ENCODE measurements at regions not wholly inside any gene's neighbourhood (a gene's known extent, or its start where the extent isn't known, plus 50 kb on each side); places are given as distances from the start of the nearest gene placed in this dataset.
A peak's percentile ranks its signal among the peaks of the same experiment; 100 is the strongest.

DNA sequence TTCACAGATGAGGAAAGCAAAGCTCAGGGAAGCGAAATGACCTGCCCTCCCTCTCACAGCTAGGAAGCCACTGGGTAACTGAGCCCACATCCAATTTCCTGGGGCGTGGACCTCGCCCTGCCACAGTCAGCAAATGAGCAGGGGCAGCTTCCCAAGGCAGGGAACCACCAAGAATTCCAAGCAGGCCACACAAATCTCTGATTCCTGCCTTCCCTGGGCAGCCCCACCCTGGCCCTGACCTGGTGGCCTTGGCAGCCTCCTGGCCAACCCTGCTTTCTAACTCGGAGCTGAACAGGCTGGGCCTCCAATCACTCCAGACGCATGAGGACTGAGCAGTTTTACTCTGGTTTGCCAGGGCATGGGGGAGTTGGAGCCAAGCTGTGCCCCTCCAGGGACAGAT lies 203.7 kb upstream of the TLE3 start:
- no peak for DNase-seq (ENCODE audit: low read depth)

DNA sequence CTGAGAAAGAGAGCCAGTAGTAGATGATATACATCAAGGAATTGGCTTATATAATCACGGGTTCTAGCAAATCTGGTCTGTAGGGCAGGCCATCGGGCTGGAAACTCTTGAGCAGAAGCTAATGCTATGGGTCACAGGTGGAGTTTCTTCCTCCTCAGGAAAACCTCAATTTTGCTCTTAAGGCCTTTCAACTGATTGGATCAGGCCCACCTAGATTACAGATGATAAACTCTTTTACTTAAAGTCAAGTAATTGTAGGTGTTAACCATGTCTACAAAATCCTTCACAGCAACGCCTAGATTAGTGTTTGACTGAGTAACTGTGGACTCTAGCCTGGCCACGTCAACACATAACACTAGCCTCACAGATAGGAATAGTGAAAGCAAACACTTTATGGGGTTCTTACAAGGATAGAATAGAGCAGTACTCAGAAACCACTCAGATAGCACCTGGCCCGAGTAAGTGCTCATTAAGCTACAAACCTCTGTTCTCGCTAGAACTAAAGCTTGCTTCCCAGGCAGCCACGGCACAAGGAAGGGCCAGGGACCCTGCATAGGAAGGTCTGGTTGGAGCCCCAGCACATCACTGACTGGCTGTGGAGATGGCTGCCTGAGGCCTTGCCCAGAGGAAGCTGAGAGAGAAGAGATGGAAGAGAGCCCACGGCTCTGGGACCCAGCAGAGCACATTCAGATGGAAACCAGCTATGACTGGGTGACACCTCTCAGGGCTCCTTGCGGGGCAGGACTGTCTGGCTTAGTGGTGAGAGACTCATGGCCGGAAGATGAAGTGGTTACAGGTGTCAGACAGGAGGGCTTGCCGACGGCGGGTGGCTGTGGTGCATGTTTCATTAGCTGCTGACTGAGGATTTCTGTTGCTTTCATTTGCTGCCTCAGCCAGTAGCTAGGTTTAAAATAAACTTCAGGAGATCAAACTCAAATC lies 202.5 kb upstream of the TLE3 start:
- DNase-seq (ENCODE audit: low read depth), result no peak

DNA sequence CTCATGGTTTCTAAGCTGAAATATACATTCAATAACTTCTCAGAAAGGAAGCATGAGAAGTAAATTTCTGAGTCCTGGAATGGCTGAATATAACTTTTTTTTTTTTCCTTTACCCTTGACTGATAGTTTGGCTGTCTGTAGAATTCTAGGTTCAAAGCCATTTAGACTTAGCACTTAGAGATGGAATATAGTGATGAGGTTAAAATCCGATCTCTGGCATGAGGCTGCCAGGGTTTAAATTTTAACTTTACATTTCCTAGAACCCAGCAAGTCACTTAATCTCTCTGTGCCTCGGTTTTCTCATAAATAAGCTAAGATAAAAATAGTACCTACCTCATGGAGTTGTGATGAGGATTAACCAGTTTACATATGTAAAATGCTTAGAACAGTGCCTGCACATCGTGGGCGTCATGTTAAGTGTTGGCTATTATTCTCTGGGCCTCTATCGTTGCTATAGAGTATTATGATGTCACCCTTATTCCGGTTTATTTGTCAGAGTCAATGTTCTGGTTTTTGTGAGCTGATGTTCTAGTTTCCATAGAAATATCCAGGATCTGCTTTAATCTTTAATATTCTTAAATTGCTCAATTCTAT lies 199.8 kb upstream of the TLE3 start:
- DNase-seq (ENCODE audit: low read depth), result no peak

DNA sequence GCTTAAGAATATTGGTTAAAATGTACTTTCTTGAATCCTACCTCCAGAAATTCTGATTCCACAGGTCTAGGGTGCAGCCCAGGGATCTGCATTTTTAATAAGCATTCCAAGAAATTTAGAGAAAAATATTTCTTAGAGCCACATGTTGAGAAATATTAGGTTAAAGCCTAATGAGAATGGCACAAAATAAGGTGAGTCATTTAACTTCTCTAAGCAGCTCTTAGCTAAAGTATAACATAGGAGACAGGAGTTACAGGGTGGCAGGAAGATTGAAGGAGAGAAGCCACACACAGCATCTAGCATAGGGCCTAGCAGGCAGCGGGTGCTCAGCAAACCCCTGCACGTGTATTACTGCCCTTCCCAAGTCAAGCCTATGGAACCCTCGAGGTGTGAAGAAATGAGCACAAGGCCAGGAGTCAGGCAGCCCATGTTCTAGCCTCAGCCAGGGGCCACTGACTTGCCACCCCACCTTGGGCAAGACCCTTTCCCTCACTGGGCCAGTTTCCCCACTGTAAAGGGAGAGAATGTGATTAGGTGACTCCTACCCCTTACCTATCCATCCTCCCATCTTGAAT lies 197.1 kb upstream of the TLE3 start:
- DNase-seq (ENCODE audit: low read depth), result no peak

DNA sequence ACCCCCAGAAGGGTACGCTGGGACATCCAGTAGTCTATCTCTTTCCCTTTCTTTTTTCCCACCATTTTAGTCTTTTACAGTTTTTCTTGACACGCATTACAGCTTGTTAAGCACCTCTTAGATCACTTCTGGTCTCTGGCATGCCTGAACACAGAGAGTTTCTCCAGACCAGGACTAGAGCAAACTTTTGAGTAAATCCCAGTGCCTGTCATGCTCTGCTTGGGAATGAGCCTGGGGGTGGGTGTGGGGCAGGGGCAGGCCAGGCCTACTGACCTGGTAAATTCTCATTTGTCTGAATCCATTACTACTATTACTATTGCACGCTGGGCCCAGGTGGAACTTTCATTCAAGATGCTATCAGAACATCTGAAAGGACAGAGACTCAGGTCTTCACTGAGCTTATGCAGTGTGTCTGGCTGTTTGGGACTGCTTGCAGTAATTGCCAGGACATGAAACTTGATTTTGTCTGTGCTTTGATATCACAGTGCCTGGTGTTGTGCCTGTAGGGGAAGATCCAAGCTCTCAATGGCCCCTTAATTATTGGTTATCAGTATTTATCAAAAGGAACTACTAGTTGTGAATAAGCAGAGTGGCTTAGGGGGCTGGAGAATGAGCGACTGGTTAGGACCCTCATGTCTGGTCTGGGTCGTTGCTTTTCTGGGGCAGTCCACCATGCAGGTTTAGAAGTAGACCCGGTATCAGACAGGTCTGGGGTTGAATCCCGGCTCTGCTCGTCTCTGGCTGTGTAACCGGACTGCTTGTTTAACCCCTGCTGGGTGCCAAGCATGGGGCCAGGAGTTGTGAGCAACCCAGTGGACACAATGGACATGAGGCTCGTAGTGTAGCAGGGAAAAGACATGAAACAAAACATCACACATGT lies 196.1 kb upstream of the TLE3 start:
- DNase-seq (ENCODE audit: low read depth), result no peak

DNA sequence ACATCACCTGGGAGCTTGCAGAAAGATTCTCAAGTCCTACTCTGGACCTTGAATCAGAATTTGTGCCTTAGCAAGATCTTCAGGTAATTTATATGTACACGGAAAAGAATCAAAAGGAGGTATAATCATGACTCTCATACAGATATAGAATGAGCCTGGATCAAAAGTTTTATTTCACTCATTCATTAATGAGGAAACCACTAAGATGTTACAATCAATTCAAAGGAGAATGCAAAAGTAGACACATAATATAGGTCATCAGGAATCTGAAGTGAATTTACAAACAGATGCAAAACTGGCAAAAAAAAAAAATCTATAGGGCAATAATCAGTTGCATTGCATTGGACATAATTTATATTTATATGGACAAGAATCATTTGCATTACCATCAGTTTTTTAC lies 195.4 kb upstream of the TLE3 start:
- DNase-seq (ENCODE audit: low read depth), result no peak

DNA sequence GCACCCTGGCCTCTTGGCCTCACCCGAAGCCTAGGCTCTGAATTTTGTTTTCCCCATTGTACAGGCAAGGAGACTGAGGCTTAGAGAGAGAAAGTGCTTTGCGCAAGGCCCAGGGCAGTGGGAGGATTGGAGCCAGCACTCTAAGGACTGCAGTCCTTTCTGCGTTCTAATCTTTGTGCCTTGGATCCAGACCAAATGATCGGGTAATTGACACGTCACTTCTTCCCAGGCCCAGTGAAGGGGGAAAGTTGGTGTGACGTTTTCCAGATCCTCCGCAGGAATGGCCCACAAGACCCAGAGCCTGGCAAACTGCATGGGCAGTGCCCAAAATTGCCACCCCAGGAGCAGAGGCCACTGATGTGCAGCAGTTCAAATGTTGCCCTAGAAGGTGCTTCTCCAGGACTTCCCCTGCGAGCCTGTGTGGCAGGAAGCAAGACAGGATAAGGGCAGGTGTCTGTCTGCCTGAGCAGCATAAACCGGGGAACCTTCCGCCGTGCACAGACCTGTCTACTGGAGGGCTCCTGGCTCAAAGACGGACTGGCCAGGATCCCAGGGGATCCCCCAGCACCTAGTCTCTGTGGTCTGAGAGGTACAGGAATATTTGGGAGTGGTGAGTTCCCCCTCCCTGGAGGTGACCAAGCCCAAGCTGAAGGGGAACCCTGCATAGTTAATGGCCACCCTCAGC lies 194.5 kb upstream of the TLE3 start:
- no peak for DNase-seq (ENCODE audit: low read depth)

DNA sequence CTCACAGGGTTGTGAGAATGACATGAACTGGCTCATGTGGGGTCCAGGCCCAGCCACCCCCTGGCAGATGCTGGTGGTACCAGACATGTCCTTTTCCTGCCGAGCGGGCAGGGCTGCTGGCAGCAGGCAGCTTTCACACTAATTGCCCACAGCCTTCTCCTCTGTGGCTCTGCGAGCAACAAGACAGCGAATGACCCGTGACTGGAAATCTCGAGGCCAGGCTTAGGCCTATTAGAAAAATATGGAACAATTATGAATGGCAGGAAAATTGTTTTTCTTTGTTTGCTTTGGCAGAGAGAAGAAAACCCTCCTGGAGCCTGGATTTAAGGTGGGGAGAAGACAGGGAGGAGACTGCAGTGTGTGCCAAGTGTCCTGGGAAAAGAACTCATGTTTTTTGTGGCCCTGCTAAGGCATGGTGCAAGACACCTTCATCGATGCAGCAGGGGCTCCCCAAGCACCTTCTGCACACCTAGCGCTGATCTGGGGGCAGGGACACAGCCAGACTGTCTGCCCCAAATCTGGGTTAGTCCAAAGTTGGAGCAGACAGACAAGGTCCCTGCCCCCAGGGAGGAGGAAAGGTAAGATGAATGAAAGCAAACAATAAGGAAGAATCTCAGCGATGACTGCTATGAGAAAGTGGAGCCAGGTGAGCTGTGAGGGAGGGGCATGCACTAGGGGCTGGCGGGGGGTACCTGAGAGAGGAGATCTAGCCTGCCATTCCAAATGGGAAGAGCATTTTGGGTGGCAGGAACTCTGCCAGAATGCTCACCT lies 193.8 kb upstream of the TLE3 start:
- no peak for DNase-seq (ENCODE audit: low read depth)

DNA sequence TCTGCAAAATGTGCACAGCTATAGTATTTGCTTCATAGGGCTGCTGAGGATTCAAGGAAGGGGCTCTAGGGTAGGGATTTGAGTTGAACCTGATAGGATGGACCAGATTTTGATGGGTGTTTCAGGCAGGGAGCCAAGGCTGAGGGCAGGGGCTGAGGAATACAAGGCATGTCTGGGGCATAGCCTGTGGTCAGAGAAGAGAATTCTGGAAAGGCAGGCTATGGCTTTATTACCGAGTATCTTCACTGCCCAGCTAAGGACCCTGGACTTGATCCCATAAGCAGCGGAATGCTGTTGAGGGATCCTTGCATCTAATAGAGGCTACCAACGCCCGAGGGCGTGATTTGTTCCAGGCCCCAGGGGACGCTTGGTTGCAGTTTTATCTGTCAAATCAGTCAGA lies 193.0 kb upstream of the TLE3 start:
- no peak for DNase-seq (ENCODE audit: low read depth)

DNA sequence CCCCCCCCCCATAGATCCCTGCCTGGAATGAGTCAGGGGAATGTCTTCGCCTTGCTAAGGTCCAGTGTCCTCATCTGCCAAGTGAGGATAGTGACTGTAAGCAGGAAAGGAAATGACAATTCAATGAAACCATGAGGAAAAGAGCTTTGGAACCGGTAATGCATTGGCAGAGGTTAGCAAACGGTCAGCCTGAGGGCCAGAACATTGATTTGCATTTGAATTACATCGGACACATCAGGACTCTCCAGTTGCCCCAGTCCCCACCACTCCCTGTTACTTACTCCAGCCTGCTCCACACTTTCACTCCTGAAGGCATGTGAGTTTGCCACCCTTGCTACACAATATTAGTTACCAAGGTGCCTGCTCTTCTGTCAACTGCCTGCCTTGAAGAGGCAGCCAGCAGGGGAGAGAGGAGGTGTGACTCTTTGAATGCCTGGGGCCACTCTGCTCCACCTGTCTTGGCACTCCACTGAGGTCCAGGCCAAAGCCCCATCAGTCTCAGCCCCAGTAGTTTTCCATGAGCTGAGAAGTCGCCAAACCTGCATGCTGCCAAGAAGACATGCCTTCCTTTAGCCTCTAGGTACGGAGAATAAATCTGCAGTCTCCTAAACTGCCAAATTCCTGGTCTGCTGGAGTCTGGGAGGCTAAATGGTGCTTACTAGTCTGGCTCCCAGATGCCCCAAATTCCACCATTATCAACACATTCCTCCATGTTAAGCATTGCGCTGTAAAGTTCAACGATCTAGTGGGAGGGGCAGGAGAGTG lies 191.7 kb upstream of the TLE3 start:
- DNase-seq (ENCODE audit: low read depth), result no peak

DNA sequence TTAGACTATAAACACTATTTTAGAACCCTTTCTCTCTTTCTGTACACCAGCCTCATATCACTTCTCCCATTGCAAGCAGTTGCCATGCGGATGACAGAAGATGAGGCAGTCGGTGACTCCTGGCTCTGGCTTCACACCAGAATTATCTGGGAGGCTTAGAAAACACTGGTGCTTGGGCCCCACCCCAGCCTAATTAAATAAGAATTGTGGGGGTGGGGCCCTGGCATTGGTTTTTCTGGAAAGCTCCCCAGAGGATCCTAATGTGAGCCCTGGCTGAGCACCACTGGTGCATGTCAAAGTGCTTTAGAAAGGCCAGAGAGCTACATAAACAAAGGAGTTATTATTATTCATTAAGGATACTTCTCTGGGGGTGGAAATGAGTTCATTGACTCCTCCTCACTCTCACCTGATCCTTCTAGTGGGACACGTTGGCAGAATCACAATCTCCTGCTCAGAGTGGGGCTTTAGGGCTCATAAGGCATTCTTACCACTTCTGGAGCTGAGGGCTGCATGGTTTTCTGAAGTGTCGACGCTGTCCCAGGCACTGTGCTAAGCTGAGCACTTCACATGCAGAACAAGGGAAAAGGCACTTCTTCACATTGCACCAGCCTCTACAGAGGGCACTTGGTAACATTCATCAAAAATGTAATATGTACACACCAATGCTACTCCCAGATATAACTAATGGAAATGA lies 188.5 kb upstream of the TLE3 start:
- DNase-seq (ENCODE audit: low read depth), result no peak

DNA sequence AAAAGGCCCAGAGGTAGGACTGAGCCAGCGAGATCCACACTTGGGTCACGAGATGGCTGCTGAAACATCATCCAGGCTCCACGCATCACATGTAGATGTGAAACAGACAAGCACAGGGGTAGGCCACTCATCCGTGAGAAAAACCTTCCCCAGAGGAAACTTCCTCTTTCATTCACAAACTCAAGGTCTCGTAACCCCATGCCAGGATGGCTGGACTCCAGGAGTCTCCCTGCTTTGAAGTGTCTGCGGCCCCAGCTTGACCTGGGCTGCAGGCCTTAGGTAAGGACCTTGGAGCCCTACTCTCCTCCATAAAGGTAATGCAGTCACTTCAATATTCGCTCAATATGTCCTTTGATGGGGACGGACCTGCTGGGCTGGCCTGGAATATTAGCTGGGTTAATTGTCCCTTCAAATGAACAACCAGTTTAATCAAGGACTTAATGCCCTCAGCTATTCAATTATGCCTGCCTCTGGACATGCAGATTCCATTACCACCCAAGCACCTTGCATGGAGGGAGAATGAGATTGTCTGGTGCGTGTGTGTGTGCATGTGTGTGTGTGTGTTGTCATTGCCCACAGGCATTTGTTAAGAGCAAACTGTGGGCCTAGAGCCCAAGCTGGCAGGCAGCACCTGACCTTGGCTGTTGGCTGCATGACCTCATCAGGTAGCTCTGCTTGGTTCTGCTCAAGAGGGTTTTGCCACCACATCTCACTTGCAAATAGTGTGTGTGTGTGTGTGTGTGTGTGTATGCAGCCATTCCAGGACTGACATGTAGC lies 186.9 kb upstream of the TLE3 start:
- DNase-seq (ENCODE audit: low read depth), result no peak

DNA sequence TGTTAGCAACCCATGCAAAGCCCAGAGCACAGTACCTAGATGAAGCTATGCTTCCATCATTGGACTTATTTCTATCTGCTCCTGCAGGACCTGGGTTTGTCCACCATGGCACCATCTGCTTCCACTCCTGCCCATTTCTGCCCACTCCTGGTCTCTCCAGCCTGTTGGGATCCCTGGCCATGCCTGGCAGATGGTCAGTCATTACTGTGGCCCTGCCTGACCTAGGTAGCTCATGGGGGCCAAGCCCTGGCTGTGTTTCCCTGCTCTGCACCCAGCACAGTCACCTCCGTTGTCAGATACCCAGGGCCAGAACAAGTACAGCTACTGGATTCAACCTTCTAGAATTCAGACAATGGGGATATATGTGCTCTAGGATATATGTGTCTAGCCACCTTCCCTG lies 185.8 kb upstream of the TLE3 start:
- no peak for DNase-seq (ENCODE audit: low read depth)

DNA sequence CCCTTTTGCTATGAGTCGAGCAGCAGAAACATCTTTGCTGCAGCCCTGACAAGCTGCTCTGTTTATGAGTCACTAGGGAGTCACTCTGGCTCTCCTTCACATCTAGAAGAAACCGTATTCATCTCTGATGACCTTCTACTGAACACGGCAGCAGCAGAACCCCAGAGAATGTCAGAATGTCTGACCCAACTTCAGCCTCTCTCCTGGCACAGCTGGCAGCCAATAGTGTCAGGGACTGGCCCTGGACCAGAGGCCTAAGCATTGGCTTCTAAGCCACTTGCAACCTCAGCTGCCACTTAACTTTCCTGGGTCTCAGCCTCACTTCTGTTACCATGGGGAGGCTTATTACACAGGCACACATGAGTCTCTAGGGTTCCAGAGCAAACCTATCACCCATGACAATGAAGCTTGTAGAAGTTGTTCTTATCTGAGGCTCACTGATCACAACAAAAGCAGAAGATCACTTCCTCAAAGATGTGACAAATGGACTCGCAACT lies 184.1 kb upstream of the TLE3 start:
- DNase-seq (ENCODE audit: low read depth), result peak; percentile 33

DNA sequence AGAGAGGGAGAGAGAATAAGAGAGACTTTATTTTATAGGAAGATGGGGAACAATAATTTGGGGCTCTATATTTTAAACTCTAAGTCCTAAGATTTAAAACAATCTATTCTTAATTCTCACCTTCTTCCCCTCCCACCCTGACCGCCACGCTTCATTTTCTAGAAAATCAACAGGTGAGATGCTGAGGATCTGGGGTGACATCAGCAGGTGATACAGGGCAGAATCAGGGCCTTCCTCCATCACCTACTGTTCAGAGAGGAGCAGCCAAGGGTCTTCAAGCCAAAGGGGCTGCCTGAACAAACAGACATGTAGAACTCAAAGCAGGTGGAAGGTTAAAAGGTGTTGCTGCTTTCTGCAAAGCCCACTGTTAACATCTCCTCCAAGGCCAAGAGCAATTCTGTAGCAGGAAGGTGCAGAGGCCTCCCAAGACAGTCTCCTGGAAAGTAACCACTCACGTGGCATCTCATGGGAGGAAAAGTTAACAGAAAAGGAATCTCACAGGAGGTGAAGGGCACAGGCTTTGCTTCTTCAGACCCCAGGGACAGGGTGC lies 183.6 kb upstream of the TLE3 start:
- DNase-seq (ENCODE audit: low read depth), result no peak

DNA sequence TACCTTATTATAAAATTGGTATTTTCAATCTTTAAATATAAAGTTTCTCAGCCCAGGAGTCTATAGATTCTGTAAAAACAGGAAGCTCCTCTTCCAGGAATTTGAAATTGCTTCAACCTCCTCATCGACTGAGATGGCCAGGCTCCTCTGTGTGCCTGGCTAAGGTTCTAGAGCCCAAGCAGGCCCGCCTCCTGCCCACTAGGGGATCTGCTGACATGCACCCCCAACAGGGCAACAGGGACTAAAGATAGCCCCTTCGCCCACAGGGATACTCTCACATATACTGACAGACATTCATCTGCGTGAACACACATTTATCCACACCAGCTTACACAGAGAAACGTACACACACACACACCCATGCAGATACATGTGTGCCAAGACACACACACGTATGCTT lies 183.1 kb upstream of the TLE3 start:
- DNase-seq (ENCODE audit: low read depth), result no peak

DNA sequence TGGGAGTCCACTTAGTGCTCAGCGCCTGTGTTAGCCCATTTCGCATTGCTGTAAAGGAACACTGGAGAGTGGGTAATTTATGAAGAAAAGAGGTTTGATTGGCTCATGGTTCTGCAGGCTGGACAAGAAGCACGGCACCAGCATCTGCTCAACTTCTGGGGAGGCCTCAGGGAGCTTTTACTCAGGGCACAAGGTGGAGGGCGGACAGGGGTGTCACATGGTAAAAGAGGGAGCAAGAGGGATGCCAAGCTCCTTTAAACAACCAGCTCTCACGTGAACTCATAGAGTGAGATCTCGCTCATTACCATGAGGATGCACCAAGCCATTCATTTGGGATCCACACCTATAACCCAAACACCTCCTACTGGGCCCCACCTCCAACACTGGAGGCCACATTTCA lies 181.4 kb upstream of the TLE3 start:
- DNase-seq (ENCODE audit: low read depth), result no peak

DNA sequence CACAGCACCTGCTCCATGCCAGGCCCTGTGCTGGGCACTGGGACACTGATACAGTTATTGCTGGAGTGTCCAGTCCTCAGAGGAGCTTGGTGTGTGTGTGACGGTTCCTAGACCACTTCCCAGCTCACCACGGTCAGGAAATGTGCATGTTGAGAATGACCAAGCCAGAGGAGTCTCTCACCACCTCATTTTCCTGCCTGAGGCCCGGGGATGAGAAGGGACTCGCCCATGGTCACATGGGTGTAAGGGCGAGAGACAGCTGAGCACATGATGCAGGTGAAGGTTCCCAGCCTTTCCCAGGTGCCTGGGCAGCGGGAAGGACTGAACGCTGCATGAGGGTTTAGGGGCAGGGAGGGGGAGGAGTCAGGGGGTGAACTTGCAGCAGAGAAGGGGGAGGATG lies 180.9 kb upstream of the TLE3 start:
- no peak for DNase-seq (ENCODE audit: low read depth)
